Right forelimb (tissue), 1 donor: ENCODE measurements at regions not wholly inside any gene's neighbourhood (a gene's known extent, or its start where the extent isn't known, plus 50 kb on each side); places are given as distances from the start of the nearest gene placed in this dataset.
A peak's percentile ranks its signal among the peaks of the same experiment; 100 is the strongest.
"Not testable (repeated sequence)": the region's sequence is repeated elsewhere in the genome, so short reads cannot be mapped to it uniquely, and the experiment has no call there.

Experiments
- DNase-seq: peaks from one replicate; pipeline ENCODE4 v3.0.0-alpha.2; 2018

- DNase-seq: no peak
These were observed 447.5 kb downstream of the AACS start for GRCh38 chr12:125512541-125513298.

GRCh38 chr12:125515887-125516286 lies 450.7 kb downstream of the AACS start:
- DNase-seq: no peak

- peak; percentile 52 for DNase-seq
These were observed 452.8 kb downstream of the AACS start for GRCh38 chr12:125518074-125518473.

GRCh38 chr12:125519026-125519651 lies 453.9 kb downstream of the AACS start:
- no peak for DNase-seq

- no peak for DNase-seq
These were observed 460.6 kb downstream of the AACS start for GRCh38 chr12:125525879-125526278.

GRCh38 chr12:125528281-125528680 lies 463.0 kb downstream of the AACS start:
- DNase-seq: no peak

- no peak for DNase-seq
These were observed 465.0 kb downstream of the AACS start for GRCh38 chr12:125530201-125530600.

- DNase-seq: no peak
These were observed 465.6 kb downstream of the AACS start for GRCh38 chr12:125530876-125531275.

GRCh38 chr12:125531574-125531973 lies 466.3 kb downstream of the AACS start:
- no peak for DNase-seq

- peak; percentile 67 for DNase-seq
These were observed 468.3 kb downstream of the AACS start for GRCh38 chr12:125533434-125534029.

- DNase-seq: no peak
These were observed 473.4 kb downstream of the AACS start for GRCh38 chr12:125538401-125539199.

GRCh38 chr12:125540580-125541204 lies 475.5 kb downstream of the AACS start:
- DNase-seq: no peak

- no peak for DNase-seq
These were observed 479.7 kb downstream of the AACS start for GRCh38 chr12:125544960-125545359.

- DNase-seq: no peak
These were observed 483.9 kb downstream of the AACS start for GRCh38 chr12:125549171-125549570.

- no peak for DNase-seq
These were observed 484.6 kb downstream of the AACS start for GRCh38 chr12:125549836-125550235.

GRCh38 chr12:125552295-125552694 lies 487.1 kb downstream of the AACS start:
- no peak for DNase-seq

GRCh38 chr12:125561008-125561407 lies 495.8 kb downstream of the AACS start:
- not testable (repeated sequence) for DNase-seq

- DNase-seq: no peak
These were observed 499.5 kb downstream of the AACS start for GRCh38 chr12:125564753-125565152.

GRCh38 chr12:125567581-125567980 lies 502.3 kb downstream of the AACS start:
- DNase-seq: no peak

GRCh38 chr12:125568306-125568705 lies 503.1 kb downstream of the AACS start:
- no peak for DNase-seq

GRCh38 chr12:125573271-125573670 lies 508.0 kb downstream of the AACS start:
- DNase-seq: no peak

- no peak for DNase-seq
These were observed 512.1 kb downstream of the AACS start for GRCh38 chr12:125577334-125577733.

GRCh38 chr12:125579916-125580315 lies 514.7 kb downstream of the AACS start:
- no peak for DNase-seq
